K562 (cell line): ENCODE measurements at regions not wholly inside any gene's neighbourhood (a gene's known extent, or its start where the extent isn't known, plus 50 kb on each side); places are given as distances from the start of the nearest gene placed in this dataset.

Experiments
- ATAC-seq: fragments of 200-7000 bp; cut with Tn5 transposase; 3 replicates; pipeline ENCODE4 v1.9.1; 2020; ENCODE audit warnings: moderate library complexity
- BruUV-seq: library from RNA; stranded (reverse); fragments of 400-500 nt; replicated peaks from 2 replicates; lab custom pipeline; 2021; lab: Mats Ljungman, UMichigan
- CTCF ChIA-PET: fragments of 300-600 bp; formaldehyde crosslinking; extraction: SDS; loops from one replicate; lab custom pipeline; 2021; ENCODE audit warnings: low intra/inter-chr PET ratio; lab: Yijun Ruan, JAX
- POLR2A ChIA-PET: fragments of 300-600, 350-650 bp; sonication (Branson Sonifier 250); formaldehyde crosslinking; extraction: SDS; loops from one replicate; lab custom pipeline; 2021; ENCODE audit warnings: antibody characterized with exemption, inconsistent platforms; lab: Yijun Ruan, JAX
- DNase-seq, 4 experiments: peaks; one replicate each; pipeline versions ENCODE4 v3.0.0 to v3.0.0-alpha.2; 2011 to 2018; ENCODE audit warnings: low spot score in 3 of 4, mixed read lengths in 3 of 4; ENCODE audit errors: extremely low read depth in 1 of 4
- FAIRE-seq: peaks from 2 replicates; lab custom pipeline; 2011; peaks lifted over from hg19 to GRCh38; lab: Jason Lieb, UNC
- H2AFZ ChIP-seq: 2 replicates; pipeline ENCODE4 v1.6.0; 2011; ENCODE audit warnings: low read depth, low read length, control low read depth, inconsistent platforms
- H3K27ac ChIP-seq: fragments of 200-600 bp; 3 replicates; pipeline ENCODE4 v1.8.0; 2011; ENCODE audit warnings: low read depth, mild to moderate bottlenecking, control low read depth, inconsistent platforms, low read length, moderate library complexity, mixed read lengths; ENCODE audit errors: extremely low read depth
- H3K27me3 ChIP-seq, 2 experiments: fragments of 300-600 bp in 1 of 2; 2 replicates in 1 of 2; 3 replicates in 1 of 2; pipeline versions ENCODE4 v1.6.0 to v1.8.0; 2011; ENCODE audit warnings: inconsistent platforms in 2 of 2, low read length in 2 of 2, mild to moderate bottlenecking in 1 of 2, mixed read lengths in 1 of 2, moderate library complexity in 1 of 2; ENCODE audit not compliant: control insufficient read depth in 2 of 2, insufficient read depth in 2 of 2
- H3K36me3 ChIP-seq: fragments of 300-600 bp; 3 replicates; pipeline ENCODE4 v1.8.0; 2011; ENCODE audit warnings: mild to moderate bottlenecking, low read length, inconsistent platforms; ENCODE audit not compliant: control insufficient read depth, insufficient read depth
- H3K4me1 ChIP-seq, 2 experiments: fragments of 200-600 bp in 1 of 2; replicated peaks in 1 of 2; 2 replicates in 1 of 2; 3 replicates in 1 of 2; pipeline versions ENCODE4 v1.5.1 to v1.8.0; 2011; ENCODE audit warnings: inconsistent platforms in 2 of 2, low read length in 2 of 2, mild to moderate bottlenecking in 1 of 2, mixed read lengths in 1 of 2, moderate library complexity in 1 of 2; ENCODE audit not compliant: control insufficient read depth in 2 of 2, insufficient read depth in 2 of 2
- H3K4me2 ChIP-seq: 2 replicates; pipeline ENCODE4 v1.6.1; 2011; ENCODE audit warnings: low read length, control low read depth, inconsistent platforms, mixed read lengths; ENCODE audit not compliant: insufficient read depth
- H3K4me3 ChIP-seq: fragments of 200-600 bp; sonication (generic), shearing (Covaris generic); 2 replicates; pipeline ENCODE4 v1.5.1; 2016; ENCODE audit warnings: control low read depth, inconsistent platforms
- H3K79me2 ChIP-seq: fragments of 200-600 bp; 3 replicates; pipeline ENCODE4 v1.8.0; 2011; ENCODE audit warnings: low read length, inconsistent platforms; ENCODE audit not compliant: control insufficient read depth, insufficient read depth
- H3K9ac ChIP-seq, 2 experiments: 2 replicates each; pipeline versions ENCODE4 v1.6.0 to v1.6.1; 2011; ENCODE audit warnings: low read depth in 2 of 2, low read length in 2 of 2, control low read depth in 1 of 2, inconsistent platforms in 1 of 2, mild to moderate bottlenecking in 1 of 2, mixed read lengths in 1 of 2; ENCODE audit not compliant: insufficient read depth in 1 of 2
- H3K9me1 ChIP-seq: one replicate; pipeline ENCODE4 v1.6.0; 2011; ENCODE audit warnings: inconsistent platforms, mild to moderate bottlenecking, low read length, moderate library complexity; ENCODE audit not compliant: control insufficient read depth, insufficient read depth
- H3K9me3 ChIP-seq: replicated peaks from 2 replicates; pipeline ENCODE4 v1.5.1; 2011; ENCODE audit warnings: low read depth, low read length, inconsistent platforms; ENCODE audit not compliant: control insufficient read depth, insufficient read depth
- H4K20me1 ChIP-seq: replicated peaks from 2 replicates; pipeline ENCODE4 v1.6.1; 2011; ENCODE audit warnings: low read length, inconsistent platforms, mixed read lengths; ENCODE audit not compliant: control insufficient read depth, insufficient read depth
- CEBPZ ChIP-seq: fragments of 150-350 bp; IDR thresholded peaks from 2 replicates; pipeline ENCODE4 v1.6.1; 2014; ENCODE audit warnings: low read depth, mild to moderate bottlenecking, low read length, borderline replicate concordance
- CHAMP1 ChIP-seq: fragments of 450-650 bp; IDR thresholded peaks from 2 replicates; pipeline ENCODE4 v1.6.1; 2016; ENCODE audit warnings: mild to moderate bottlenecking
- CREBBP ChIP-seq: IDR thresholded peaks from one replicate; pipeline ENCODE4 v1.6.1; 2012; ENCODE audit warnings: low read depth, mild to moderate bottlenecking, control low read depth, inconsistent platforms, low read length
- ETV6 ChIP-seq, 3 experiments: fragments of 150-350 bp in 1 of 3; sonication (generic) in 1 of 3; formaldehyde crosslinking in 1 of 3; IDR thresholded peaks; 2 replicates each; pipeline versions ENCODE4 v1.6.1 to v1.8.0; 2014 to 2022; ENCODE audit warnings: borderline replicate concordance in 2 of 3, low read depth in 2 of 3, antibody characterized with exemption in 1 of 3, low read length in 1 of 3, mild to moderate bottlenecking in 1 of 3, missing genetic modification reagents in 1 of 3
- LARP7 ChIP-seq: fragments of 450-650 bp; IDR thresholded peaks from 2 replicates; pipeline ENCODE4 v1.6.1; 2016
- NCOR1 ChIP-seq: fragments of 450-650 bp; IDR thresholded peaks from 2 replicates; pipeline ENCODE4 v1.6.1; 2016; ENCODE audit warnings: mild to moderate bottlenecking, moderate library complexity
- PHF21A ChIP-seq: fragments of 450-650 bp; IDR thresholded peaks from 2 replicates; pipeline ENCODE4 v1.6.1; 2017; ENCODE audit warnings: low read depth, borderline replicate concordance
- TEAD4 ChIP-seq, 2 experiments: sonication (generic) in 1 of 2; formaldehyde crosslinking in 1 of 2; IDR thresholded peaks; 2 replicates each; pipeline versions ENCODE4 v1.6.1 to v1.8.0; 2012 to 2022; ENCODE audit warnings: borderline replicate concordance in 1 of 2, inconsistent platforms in 1 of 2, low read length in 1 of 2, mild to moderate bottlenecking in 1 of 2, missing genetic modification reagents in 1 of 2
- ZNF277 ChIP-seq: fragments of 250-450 bp; sonication (Bioruptor Pico); IDR thresholded peaks from 2 replicates; pipeline ENCODE4 v1.8.0; 2022; ENCODE audit warnings: inconsistent platforms, mild to moderate bottlenecking, moderate library complexity, borderline replicate concordance
- WGBS: fragments of 100-300 bp; shearing (Covaris generic); methylation state at CpG from one replicate; pipeline ENCODE4 v1.1.6; 2016; ENCODE audit warnings: low coverage, mixed read lengths; ENCODE audit not compliant: insufficient coverage; ENCODE audit errors: missing lambda C conversion rate; 5-methylcytosine and 5-hydroxymethylcytosine counted together
- in situ Hi-C: fragments of 300-500 bp; cut with MboI; formaldehyde crosslinking; loops from 4 replicates; pipeline ENCODE4 v1.15.0; 2018; ENCODE audit warnings: inconsistent platforms, mixed read lengths
- intact Hi-C: fragments of 100-400 bp; cut with micrococcal nuclease; formaldehyde crosslinking; loops from 2 replicates; pipeline ENCODE4 v1.14.2; 2022

- in situ Hi-C loops (no loop called here), intact Hi-C loops (no loop called here)
- no peaks in the 10 kb centered on the region for H3K9me1 ChIP-seq
- no peaks in the 10 kb centered on the region for H3K79me2 ChIP-seq
- TF ChIP-seq ZNF277 (CRISPR knock-in tag) = no peak
- TF ChIP-seq CEBPZ = no peak
- TF ChIP-seq LARP7 = no peak
- no peak for TF ChIP-seq CREBBP
- no peak for TF ChIP-seq ETV6 (IDR thresholded peaks at IDR 0.05; ENCODE audit: borderline replicate concordance in 1 of 2, low read depth in 2 of 2, low read length in 1 of 2)
- TF ChIP-seq ETV6 (CRISPR knock-in tag; IDR thresholded peaks at IDR 0.05; ENCODE audit: borderline replicate concordance) = no peak
- no peak for TF ChIP-seq CHAMP1
- no peak for TF ChIP-seq NCOR1
- no peak for TF ChIP-seq TEAD4 (IDR thresholded peaks at IDR 0.05; ENCODE audit: low read length)
- no peak for TF ChIP-seq TEAD4 (CRISPR knock-in tag; IDR thresholded peaks at IDR 0.05; ENCODE audit: borderline replicate concordance)
- TF ChIP-seq PHF21A = no peak
- ATAC-seq (no peak), DNase-seq (no peak), FAIRE-seq (no peak)
- H4K20me1 ChIP-seq = no peaks in the 10 kb centered on the region
- no peaks in the 10 kb centered on the region for H3K27me3 ChIP-seq
- 0% methylated on average over 3 of the region's 3 CpGs for WGBS
- H3K4me1 ChIP-seq = no peaks in the 10 kb centered on the region
- H2AFZ ChIP-seq = no peak overlapping the region
- no TSS peak for BruUV-seq
- ChIA-PET CTCF (no interaction called here), POLR2A (no interaction called here)
- H3K9me3 ChIP-seq = no peaks in the 10 kb centered on the region
- H3K4me3 ChIP-seq = no peak overlapping the region
- H3K27ac ChIP-seq = no peak overlapping the region
- H3K36me3 ChIP-seq = no peaks in the 10 kb centered on the region
- H3K9ac ChIP-seq = no peak overlapping the region
- H3K4me2 ChIP-seq = no peak overlapping the region
Measured at GRCh38 chr3:105130911-105131310, 235.8 kb upstream of the ALCAM start.
